Epidermal melanocyte (primary cell): ENCODE measurements at regions not wholly inside any gene's neighbourhood (a gene's known extent, or its start where the extent isn't known, plus 50 kb on each side); places are given as distances from the start of the nearest gene placed in this dataset.
"Not testable (repeated sequence)": the region's sequence is repeated elsewhere in the genome, so short reads cannot be mapped to it uniquely, and the experiment has no call there.

Experiments
- DNase-seq: peaks from one replicate; pipeline ENCODE4 v3.0.0; 2011; ENCODE audit warnings: low spot score; ENCODE audit not compliant: insufficient read length

DNA sequence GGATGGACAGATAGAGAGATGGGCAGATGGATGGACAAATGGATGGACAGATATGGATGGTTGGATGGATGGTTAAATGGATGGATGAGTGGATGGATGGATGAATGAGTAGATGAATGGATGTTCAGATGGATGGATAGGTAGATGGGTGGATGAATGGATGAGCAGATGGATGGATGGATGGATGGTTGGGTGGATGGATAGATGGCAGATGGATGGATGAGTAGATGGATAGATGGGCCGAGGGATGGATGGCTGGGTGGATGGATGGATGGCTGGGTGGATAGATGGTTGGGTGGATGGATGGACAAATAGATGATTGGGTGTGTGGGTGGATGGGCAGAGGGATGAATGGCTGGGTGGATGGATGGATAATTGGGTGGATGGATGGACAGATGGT is 98.9 kb upstream of the OTOS start:
- no peak for DNase-seq

DNA sequence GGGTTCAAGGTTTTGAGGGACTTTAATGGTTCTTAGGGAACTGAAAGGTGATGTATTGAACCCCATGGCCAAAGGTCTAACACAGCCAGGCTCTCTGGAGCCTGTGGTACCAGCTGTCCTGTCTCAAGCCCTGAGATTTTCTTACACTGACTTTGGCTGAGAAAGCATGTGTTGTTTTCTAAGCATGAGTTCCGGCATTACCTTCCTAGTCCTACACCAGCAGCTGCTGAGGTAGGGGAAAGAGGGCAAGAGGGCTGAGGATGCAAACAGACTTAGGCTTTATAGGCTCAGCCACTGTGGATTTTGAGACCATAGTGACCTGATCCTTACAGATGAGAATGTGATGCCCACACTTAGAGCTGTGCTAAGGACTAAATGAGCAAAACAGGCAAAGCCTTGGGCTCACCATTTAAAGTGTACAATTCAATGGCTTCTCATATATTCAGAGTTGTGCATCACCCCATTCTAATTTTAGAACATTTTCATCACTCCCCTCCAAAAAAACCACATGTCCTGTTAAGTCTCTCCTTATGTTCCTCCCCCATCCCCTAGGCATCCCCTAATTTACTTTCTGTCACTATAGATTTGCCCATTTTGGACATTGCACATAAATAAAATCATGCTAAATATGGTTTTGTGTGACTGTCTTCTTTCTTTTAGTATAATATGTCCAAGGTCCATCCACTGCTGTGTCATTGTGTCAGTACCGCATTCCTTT is 99.7 kb upstream of the OTOS start:
- no peak for DNase-seq

DNA sequence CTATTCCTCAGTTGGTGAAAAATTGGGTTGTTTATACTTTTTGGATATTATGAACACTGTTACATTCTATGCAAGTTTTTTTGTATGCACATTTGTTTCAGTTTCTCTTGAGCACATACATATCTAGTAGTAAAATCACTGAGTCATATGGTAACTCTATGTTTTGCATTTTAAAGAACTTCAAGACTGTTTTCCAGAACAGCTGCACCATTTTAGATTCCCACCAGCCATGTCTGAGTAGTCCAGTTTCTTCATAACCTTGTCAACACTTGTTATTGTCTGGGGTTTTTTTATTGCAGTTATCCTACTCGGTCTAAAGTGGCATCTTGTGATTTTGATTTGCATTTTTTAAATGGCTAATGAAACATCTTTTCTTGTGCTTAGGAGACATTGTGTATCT is 100.3 kb upstream of the OTOS start:
- no peak for DNase-seq

DNA sequence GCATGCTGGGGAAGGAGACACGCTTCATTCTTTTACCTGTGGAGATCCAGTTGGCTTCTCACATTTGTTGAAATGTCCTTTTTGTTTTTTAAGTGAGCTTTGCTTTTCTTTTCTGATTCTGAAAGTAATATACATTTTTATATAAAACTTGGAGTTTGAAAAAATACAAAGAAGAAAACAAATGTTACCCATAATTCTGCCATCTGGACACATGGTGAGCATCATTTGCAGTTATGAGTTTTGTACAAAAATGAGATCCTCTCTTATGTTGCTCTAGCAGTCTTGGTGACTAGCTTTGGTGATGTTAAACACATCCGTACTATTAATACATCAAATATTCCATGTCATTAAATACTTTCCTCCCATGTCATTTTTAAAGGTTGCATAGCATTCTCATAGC is 101.1 kb upstream of the OTOS start:
- DNase-seq = no peak

DNA sequence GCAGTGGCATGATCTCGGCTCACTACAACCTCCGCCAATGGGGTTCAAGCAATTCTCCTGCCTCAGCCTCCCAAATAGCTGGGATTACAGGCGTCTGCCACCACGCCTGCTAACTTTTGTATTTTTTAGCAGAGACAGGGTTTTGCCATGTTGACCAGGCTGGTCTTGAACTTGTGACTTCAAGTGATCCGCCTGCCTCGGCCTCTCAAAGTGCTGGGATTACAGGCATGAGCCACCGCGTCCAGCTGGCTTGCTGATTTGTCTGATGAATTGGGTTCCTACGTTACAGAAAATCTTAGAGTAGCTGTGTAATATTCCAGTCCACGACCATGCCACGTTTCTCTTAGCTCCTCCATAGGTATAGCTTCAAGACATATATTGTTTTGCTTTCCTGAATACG is 102.6 kb upstream of the OTOS start:
- not testable (repeated sequence) for DNase-seq

DNA sequence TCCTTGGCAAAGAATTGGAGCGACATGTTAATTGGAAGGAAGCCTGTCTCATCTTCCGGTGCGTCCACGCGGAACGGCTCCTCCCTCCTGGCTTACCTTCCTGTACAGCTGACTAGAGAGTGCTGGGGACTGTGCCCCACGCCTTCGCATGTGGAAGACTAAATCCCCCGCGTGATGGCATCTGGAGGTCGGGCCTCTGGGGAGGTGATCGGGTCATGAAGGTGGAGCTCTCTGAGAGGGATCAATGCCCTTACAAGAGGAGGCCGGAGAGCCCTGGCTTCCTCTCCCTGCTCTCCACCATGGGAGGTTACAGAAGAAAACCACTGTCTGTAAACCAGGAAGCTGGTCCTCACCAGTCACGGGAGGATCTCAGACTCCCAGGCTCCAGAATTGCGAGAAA is 104.1 kb upstream of the OTOS start:
- no peak for DNase-seq

DNA sequence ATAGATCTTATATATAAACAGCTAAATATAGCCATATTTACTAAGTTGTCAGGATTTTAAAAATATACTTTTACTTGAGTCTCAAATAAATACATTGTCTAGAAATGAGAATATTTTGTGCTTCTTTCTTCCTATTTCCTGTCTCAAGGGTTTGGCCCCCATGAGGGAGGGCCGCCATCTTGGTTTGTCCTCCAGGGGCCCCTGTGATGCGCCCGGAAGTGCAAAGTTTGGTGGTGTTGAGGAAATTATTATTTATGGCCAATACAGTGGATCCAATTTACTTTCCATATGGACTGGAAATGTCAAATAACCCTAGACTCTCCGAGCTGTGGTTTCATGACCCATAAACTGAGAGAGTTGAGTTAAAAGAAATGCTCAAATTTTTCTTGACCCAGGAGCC is 104.7 kb upstream of the OTOS start:
- DNase-seq = no peak

DNA sequence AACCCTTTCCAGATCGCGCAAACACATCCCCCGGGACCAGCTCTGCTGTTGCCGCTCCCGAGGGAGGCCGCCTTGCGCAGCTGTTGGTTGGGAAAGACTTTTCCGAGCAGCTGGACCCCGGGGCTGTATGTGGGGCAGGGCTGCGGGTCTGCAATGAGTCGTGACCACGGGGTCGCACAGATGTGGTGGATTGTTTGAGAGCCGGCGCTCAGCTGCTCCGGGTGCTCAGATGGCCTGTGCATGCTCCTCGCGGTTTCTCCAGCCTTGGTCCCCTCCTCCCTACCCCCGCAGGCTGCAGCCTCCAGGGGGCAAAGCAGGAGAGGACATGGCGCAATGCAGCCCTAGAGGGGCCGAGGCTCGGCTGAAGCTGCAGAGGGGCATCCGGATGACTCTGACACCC is 105.2 kb upstream of the OTOS start:
- no peak for DNase-seq

DNA sequence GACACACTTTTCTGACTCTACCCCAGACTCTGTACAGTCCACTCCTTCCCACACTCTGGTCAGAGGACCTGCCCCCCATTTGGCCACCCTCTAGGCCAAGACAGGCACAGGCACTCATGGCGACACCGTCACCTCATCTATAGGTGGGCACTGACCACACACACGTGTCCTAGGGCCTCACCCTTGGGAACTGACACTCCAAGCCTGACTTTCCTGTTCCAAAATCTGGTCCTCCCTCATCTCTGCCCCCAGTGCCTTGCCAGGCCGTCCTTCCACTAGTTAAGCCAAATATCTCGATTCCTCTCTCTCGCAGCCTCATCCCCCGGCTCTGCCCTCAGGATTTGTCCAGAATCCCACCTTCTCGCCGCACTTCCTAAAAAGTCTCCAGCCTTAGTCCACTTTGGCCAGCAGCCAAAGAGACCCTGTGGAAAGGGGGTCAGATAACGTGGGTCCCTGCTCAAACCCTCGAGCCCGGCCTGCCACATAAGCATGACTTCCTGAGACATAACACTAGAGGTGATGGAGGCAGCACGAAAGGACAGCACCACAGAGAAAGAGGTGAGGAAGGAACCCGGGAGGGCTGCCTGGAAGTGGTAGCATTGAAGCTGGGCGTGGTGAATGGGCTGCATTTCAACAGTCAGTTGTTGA is 105.8 kb upstream of the OTOS start:
- no peak for DNase-seq

DNA sequence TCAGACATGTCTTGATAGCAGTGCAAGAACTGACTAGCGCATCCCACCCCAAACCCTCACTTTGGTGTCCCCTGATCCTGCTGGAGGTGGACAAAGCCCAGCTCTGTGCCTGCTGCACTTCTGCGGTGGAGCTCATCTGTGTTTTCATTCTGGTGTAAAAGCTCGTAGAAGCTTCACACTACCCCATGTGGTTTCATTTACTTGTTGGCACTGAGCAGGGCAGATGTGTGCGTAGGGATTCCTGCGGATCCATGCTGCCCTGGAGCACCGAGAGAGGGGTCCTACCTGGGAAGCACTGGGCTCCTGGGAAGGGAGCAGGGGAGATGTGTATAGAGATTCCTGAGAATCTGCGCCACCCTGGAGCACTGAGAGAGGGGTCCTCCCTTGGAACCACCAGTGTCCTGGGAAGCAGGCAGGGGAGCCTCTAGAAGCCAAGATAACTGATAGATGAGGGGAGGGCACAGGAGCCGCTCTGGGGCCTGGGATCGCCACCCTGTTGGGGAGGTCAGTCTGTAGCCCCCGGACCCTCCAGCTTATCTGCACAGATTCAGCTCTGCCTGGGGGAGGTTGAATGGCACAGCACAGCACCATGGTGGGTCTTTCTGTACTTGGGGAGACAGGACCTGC is 106.9 kb upstream of the OTOS start:
- DNase-seq = no peak

DNA sequence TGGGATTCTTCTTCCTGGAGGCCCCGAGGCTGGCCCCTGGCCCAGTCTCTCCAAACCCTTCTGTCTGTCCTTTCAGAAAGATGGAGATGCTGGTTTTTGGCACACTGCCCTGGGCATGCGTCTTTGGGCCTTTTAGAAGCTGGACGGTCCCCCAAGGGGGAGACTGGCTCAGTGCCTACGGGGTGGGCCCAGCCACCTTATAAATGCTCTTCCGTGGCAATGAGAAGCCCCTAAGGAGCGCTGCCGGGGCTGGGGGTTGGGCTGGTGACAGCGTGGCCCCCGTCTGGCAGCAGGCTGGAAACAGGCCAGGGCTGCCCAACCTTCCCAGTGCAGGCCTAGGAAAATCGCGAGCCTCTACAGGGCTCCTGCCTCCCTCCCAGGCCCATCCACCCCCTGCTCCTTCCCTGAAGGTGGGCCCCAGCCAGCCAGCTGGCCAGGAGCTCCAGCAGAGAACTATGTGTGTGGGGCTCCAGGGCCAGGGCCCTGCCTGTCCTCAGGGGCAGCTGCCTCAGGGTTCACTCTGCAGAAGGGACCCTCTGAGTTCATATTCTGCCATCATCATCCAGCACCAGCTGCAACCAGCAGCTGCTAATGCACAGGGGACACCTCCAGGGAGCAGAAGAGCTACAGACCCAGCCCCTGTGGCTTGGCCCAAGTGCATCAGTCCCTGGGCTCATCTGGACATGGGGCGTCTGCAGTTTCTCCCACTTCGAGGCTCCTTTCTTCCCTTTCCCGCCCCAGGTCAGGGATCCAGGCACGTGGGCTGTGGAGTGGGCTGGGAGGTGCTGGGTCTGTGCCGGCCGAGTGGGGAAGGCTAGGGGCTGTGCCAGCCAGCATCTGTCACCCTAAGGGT is 107.6 kb upstream of the OTOS start:
- DNase-seq = no peak

DNA sequence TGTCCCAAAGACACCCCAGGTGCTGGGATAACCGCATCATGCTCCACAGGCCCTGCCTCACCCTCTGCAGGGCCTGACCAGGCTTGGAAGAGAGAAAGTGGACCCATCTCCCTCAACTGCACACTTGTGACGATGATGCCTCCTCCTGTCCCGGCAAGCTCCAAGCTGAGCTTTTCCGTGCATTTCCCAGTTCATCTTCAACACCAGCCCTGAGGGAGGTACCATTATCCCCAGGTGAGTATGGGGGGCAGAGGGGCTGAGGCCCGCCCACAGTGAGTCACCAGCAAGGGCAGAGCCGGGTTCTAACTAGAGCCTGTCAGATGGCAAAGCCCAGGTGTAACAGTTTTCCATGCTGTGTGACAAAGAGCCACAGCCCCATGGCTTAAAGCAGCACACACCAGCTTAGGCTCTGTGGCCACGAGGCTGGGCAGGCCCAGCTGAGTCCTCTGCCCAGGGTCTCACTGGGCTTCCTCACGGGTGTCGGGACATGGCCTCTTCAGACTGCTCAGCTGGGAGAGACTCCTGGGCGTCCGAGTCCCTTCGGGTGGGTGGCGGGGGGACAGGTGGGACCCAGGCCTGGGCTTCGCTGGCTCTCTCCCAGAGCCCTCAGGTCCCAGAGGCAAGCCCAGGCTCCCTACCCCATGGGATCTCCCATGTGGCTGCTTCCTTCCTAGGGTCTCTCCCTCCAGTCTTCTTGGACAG is 108.4 kb upstream of the OTOS start:
- no peak for DNase-seq

DNA sequence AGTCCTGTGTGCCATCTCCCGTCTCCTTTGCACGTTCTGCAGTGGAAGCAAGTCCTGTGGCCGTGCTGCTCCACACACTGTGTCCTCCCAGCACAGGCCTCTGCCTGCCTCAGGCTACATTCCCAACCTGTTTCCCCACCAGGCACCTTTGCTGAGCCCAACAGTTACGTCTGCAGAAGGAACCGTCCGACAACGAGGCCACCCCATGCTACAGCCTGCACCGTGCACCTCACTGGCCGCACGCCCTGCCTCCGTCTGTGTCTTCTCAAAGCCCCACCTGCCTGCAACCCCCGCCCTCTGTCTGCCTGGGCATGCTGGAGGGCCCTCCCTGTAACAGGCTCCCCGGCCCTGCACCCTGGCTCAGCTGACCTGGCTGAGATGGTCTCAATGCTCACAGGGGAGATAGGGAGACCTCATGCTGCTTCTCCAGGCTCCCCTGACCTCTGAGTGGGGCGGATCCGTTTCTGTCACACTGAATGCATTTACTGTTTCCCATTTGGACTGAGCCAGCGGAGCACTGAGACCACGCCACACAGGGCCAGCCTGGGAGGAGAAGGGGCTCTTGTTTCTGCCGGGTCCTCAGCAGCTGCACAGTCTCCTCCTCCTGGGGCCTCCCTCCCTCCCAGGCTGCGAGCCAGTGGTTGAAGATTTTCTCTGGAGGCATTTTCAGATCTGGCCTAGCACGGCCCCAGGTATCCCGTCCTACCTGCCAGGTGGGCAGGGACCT is 109.1 kb upstream of the OTOS start:
- DNase-seq = no peak

DNA sequence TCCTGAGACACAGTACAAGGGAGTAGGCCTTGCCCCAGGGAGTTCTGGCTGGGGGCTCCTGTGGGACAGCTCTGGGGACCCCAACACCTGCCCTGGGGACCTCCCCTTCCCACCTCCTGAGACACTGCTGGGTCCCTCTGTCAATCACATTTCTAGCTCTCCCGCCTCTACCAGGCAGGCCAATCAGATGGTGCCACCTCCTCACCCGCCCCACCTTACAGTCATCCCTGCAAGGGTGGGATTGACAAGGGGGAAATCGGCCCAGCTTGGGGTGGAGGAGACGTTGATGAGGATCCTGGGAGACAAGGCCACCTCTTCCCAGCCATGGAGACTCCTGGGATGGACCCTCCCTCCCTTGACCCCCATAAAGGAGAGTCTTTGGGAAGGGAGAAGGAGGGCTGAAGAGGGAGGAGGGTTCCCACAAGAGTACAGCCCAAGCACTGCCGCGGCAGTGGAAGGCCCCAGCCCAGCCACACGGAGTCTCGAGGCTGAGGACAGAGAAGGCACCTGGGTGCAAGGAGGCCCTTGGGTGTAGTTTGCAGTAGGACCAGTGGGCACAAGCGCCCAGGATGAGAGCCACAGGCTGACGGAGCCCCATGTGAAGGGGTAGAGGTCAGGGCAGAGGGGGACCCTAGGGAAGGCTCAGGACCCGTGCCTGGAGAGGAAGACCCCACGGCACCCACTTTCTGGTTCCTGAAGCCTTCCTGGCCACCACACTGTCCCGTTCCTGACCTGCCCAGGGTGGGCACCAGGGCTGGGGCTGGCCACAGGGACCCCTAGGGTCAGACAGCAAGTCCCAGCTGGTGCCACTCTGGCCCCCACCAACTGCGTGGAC is 109.9 kb upstream of the OTOS start:
- no peak for DNase-seq

DNA sequence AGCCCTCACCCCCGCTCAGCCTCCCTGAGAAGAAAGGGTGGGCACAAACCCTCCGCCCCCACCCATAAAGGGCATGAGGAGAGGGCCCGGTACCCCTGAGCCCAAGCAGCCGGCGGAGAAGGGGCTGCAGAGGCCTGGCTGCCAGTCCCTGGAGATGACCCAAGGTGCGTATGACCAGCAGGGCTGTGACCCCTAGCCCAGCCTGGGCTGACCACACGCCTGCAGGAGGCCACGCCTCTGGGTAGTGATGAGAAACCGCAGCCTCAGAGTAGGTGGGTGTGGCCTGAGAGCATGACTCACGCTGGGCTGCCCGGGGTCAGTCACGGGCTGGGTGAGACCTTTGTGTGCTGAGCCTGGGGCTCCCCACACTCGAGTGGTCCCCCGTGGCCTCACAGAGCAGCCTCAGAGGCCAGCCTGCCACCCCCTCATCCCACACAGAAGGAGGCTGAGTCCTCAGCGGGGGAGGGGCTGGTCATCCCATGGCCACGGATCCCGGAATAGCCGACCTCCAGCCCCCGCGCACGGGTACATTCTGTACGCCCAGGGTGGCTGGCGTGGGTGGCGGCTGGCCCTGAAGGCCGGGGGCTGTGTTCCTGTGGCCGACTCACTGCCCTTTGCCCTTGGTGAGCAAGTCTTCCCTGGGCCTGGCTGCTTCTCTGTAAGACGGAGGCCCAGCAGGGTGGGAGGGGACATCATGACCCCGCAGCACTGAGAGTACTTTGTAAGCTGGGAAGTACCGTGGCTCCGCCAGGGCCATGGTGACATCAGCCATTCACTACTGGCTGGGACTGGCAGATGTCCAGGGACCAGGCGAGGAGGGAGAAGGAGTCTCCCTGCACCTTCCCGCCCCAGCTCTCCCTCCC is 110.8 kb upstream of the OTOS start:
- peak; percentile 68 for DNase-seq

DNA sequence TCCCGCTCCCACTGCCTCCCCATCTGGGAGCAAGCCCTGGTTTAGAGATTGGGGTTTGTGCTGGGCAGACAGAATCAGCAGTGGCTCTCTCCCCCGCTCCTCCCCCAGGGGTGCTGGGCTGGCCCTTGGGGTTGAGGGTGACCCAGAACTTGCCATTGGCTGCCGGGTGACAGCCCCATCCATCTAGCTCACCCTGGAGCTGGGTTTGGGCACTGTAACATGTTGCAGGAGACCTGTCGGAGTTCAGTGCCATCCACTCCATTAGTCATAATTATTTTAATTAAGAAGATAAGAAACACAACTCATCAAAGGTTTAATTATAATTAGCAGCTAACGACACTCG is 111.4 kb upstream of the OTOS start:
- no peak for DNase-seq

DNA sequence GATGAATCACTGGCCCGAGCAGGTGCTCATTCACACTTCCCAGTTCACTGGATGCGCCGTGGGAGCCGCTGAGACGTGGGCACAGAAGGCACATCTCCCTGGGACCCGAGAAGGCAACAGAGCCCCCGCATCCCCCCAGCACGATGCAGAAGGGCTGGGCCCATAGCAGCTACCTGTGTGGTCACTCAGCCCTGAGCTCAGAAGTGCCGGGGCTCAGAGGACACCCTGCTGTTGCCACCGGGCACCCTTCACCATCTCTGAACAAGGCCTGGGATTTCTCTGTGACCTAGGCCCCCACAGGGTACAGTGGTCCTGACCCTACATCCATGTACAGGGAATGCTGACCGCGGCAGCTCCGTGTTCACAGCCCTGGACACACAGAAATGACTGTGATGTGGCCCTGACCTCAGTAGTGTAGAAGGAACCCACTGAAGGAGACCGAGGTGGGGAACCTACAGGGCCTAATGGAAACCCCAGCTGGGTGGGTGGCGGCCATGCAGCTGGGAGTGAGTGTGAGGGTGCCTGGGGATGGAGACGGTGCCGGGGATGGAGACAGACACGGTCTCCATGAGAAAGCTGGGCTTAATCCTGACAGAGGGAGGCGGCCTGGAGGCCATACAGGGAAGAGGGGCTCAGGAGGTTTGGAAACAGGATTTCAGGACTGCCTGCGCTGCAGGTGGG is 111.9 kb upstream of the OTOS start:
- DNase-seq = no peak

DNA sequence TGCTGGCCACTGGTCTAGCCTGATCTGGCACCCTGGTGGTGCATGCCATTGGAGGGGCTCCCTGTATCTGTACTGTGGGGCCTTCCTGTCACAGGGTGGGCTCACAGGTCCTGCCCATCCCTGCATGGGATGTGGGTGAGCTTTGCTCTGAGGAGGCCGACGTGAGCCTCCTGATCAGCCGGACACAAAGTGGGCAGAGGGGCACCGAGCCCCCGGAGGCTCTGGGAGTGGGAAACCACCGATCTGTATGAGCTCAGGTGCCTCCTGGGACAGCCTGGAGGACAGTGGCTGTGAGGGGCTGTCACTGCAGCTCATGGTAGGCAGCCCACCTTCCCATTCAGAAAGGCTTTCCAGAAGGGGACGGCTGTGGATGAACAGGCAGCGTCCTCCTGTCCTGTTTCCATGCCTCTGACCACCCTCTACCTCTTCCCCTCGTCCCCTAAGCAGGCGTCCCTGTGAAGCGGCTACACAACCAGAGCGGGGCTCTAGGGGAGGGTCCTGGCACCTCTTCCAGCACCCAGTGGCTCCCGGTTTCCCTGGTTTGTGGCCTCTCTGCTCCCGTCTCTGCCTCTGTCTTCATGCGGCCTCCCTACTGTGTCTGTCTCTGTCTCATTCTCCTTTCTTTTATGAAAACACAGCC is 112.5 kb upstream of the OTOS start:
- DNase-seq = no peak
